ENCODE measurements at regions not wholly inside any gene's neighbourhood (a gene's known extent, or its start where the extent isn't known, plus 50 kb on each side); places are given as distances from the start of the nearest gene placed in this dataset.

DNA sequence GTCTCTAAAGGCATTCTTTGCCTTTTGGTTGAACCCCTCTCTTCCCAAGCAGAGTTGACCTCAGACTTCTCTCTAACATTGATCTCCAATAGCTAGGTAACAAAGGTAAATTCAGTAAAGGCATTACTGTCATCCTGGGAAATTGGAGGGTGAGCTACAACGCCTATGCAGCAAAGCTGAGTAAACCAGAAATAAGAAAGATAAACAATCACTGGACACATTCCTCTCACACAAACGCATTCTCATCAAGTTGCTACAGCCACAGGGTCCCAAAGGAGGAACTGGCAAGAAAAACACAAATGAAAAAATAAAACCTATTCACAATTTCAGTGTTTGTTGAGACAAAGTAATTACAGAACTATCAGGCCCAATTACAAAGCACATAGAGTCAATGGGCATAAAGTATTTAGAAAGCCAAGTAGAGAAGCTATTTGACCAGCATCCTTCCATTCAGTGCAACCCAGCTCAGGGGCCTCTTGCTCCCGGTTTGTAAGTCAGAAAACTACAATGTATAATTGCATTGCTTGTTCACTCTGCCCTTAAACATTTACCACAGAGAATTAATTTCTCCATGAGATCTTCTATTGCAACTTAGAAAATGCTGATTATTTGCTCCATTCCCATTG, 967.7 kb downstream of the PCDH7 start:
- TF ChIP-seq, protein P1, sequence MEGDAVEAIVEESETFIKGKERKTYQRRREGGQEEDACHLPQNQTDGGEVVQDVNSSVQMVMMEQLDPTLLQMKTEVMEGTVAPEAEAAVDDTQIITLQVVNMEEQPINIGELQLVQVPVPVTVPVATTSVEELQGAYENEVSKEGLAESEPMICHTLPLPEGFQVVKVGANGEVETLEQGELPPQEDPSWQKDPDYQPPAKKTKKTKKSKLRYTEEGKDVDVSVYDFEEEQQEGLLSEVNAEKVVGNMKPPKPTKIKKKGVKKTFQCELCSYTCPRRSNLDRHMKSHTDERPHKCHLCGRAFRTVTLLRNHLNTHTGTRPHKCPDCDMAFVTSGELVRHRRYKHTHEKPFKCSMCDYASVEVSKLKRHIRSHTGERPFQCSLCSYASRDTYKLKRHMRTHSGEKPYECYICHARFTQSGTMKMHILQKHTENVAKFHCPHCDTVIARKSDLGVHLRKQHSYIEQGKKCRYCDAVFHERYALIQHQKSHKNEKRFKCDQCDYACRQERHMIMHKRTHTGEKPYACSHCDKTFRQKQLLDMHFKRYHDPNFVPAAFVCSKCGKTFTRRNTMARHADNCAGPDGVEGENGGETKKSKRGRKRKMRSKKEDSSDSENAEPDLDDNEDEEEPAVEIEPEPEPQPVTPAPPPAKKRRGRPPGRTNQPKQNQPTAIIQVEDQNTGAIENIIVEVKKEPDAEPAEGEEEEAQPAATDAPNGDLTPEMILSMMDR (conservative IDR thresholded peaks at IDR 0.05 in 1 of 2, IDR thresholded peaks at IDR 0.05 in 1 of 2; ENCODE audit: low read depth in 1 of 2, low read length in 2 of 2): no peak
- TF ChIP-seq EZH2 (IDR thresholded peaks at IDR 0.05; ENCODE audit: low read length, missing control alignments): no peak

All from fibroblast of lung (primary cell).